RPMI8226 (cell line): ENCODE measurements at regions not wholly inside any gene's neighbourhood (a gene's known extent, or its start where the extent isn't known, plus 50 kb on each side); places are given as distances from the start of the nearest gene placed in this dataset.

Experiments
- DNase-seq: peaks from one replicate; pipeline ENCODE4 v3.0.0-alpha.2; 2015

DNA sequence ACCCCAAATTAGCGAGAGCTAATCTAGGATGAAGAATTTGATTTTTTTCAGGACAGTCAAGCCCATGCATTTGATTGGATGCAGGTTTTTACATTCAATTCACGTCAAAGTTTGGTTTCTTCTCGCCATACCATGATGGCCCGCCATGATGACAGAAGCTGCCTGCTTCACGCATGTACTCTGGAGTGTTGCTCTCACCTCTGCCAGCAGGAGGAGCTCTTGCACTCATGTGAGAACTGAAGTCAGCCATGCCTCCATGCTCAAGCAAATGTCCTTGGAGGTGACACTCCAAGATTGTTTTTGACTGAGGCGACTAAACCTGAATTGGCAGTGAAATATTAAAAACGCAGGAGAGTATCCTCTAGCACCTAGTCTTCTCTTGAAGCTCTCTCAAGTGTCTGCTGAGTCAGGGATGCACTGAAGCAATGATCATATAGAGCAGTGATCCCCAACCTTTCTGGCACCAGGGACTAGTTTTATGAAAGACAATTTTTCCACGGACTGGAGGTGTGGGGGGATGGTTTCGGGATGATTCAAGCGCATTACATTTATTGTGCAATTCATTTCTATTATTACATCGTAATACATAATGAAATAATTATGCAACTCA, 120.9 kb downstream of the SAMMSON start:
- DNase-seq, result peak; percentile 80

DNA sequence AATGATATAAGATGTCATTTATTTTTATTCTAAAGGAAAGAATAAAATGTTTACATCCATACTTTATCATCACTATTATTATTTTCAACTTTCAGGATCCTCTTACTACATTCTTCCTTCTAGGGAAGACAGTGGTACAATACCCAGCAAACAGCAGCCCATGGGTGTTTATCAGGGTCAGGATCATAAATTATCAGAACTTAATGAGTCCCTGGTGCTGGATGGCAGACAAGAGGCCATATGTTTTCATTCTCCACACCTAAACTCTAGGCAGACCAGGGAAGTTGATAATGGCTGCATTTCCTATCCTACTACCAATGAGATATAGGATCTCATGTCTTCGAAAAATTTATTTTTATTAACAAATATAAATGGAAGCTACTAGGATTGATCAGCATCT, 127.7 kb downstream of the SAMMSON start:
- no peak for DNase-seq

DNA sequence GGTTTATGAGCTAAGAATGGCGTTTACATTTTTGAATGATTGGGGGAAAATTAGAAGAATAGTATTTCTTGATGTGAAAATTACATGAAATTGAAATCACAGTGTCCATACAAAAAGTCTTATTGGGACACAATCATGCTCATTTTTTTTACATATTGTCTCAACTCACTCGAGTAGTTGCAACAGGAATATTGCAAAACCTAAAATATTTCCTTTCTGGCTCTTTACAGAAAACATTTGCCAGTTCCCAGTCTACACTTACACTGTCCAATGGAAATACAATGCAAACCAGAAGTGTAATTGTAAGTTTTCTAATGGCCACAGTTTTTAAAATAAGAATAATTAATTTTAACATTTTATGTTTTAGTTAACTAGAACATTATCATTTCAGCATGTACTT, 137.8 kb downstream of the SAMMSON start:
- no peak for DNase-seq

DNA sequence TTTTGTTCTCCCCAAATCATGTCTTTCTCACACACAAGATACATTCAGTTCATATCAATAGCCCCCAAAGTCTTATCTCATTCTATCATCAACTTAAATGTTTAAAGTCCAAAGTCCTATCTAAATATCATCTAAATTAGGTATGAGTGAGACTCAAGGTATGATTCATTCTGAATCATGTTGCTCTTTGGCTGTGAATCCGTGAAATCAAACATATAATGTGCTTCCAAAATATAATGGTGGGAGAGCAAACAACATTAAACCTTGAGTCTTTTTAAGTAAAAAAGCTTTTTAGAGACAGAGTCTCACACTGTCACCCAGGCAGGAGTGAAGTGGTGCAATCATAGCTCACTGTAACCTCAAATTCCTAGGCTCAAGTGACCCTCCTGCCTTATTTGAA, 139.1 kb downstream of the SAMMSON start:
- no peak for DNase-seq
